Right renal cortex interstitium (tissue), 3 donors: ENCODE measurements at regions not wholly inside any gene's neighbourhood (a gene's known extent, or its start where the extent isn't known, plus 50 kb on each side); places are given as distances from the start of the nearest gene placed in this dataset.
A peak's percentile ranks its signal among the peaks of the same experiment; 100 is the strongest.

Experiments
- DNase-seq, 3 donors: peaks; one replicate each; pipeline ENCODE4 v3.0.0-alpha.2; 2013; ENCODE audit warnings: low read depth in 3 of 3, low spot score in 2 of 3

- no peak for DNase-seq
Measured at GRCh38 chr12:82054566-82054965, 295.4 kb upstream of the PPFIA2 start.

- no peak for DNase-seq
Measured at GRCh38 chr12:82047446-82047845, 288.3 kb upstream of the PPFIA2 start.

- no peak for DNase-seq
Measured at GRCh38 chr12:82040987-82041743, 282.0 kb upstream of the PPFIA2 start.

GRCh38 chr12:82034769-82035168 lies 275.6 kb upstream of the PPFIA2 start:
- DNase-seq = no peak

GRCh38 chr12:82029936-82030335 lies 270.8 kb upstream of the PPFIA2 start:
- DNase-seq = no peak

GRCh38 chr12:82028772-82029171 lies 269.6 kb upstream of the PPFIA2 start:
- no peak for DNase-seq

GRCh38 chr12:82027612-82028011 lies 268.5 kb upstream of the PPFIA2 start:
- no peak for DNase-seq

GRCh38 chr12:82025462-82025861 lies 266.3 kb upstream of the PPFIA2 start:
- DNase-seq = no peak

- DNase-seq = no peak
Measured at GRCh38 chr12:82019533-82019932, 260.4 kb upstream of the PPFIA2 start.

- DNase-seq = peak in 1 of 3 donors; percentile 27
Measured at GRCh38 chr12:82015623-82016347, 256.6 kb upstream of the PPFIA2 start.

GRCh38 chr12:82012176-82012575 lies 253.0 kb upstream of the PPFIA2 start:
- no peak for DNase-seq

- no peak for DNase-seq
Measured at GRCh38 chr12:82009524-82009923, 250.4 kb upstream of the PPFIA2 start.

- no peak for DNase-seq
Measured at GRCh38 chr12:82008251-82008650, 249.1 kb upstream of the PPFIA2 start.

- no peak for DNase-seq
Measured at GRCh38 chr12:81998761-81999378, 239.7 kb upstream of the PPFIA2 start.

GRCh38 chr12:81992461-81992860 lies 233.3 kb upstream of the PPFIA2 start:
- DNase-seq = no peak

- no peak for DNase-seq
Measured at GRCh38 chr12:81991868-81992267, 232.7 kb upstream of the PPFIA2 start.

- DNase-seq = no peak
Measured at GRCh38 chr12:81988362-81988761, 229.2 kb upstream of the PPFIA2 start.

- DNase-seq = no peak
Measured at GRCh38 chr12:81987371-81987770, 228.2 kb upstream of the PPFIA2 start.

- no peak for DNase-seq
Measured at GRCh38 chr12:81976661-81977060, 217.5 kb upstream of the PPFIA2 start.

GRCh38 chr12:81974762-81975161 lies 215.6 kb upstream of the PPFIA2 start:
- DNase-seq = no peak

- no peak for DNase-seq
Measured at GRCh38 chr12:81968421-81968820, 209.3 kb upstream of the PPFIA2 start.

- DNase-seq = no peak
Measured at GRCh38 chr12:81963636-81964035, 204.5 kb upstream of the PPFIA2 start.
